Naive thymus-derived CD4-positive, alpha-beta T cell (primary cell): ENCODE measurements at regions not wholly inside any gene's neighbourhood (a gene's known extent, or its start where the extent isn't known, plus 50 kb on each side); places are given as distances from the start of the nearest gene placed in this dataset.
"Not testable (repeated sequence)": the region's sequence is repeated elsewhere in the genome, so short reads cannot be mapped to it uniquely, and the experiment has no call there.

Source experiments
- ATAC-seq: fragments of 150-1000 bp; cut with Tn5 transposase; 2 replicates; pipeline ENCODE4 v1.10.0; 2021; ENCODE audit warnings: mild to moderate bottlenecking, moderate library complexity
- CTCF ChIA-PET: fragments of 350-600 bp; sonication (Branson Sonifier 250); formaldehyde crosslinking; loops from one replicate; lab custom pipeline; 2021; ENCODE audit warnings: antibody characterized with exemption; lab: Charles Lee
- POLR2A ChIA-PET: fragments of 350-600 bp; sonication (Branson Sonifier 250); formaldehyde crosslinking; loops from one replicate; lab custom pipeline; 2021; ENCODE audit warnings: antibody characterized with exemption, inconsistent platforms; lab: Charles Lee
- DNase-seq, 9 donors: peaks; one replicate each; pipeline versions ENCODE4 v3.0.0 to v3.0.0-alpha.2; 2020 to 2022; ENCODE audit warnings: mixed read lengths in 1 of 9
- H3K27ac ChIP-seq: one replicate; pipeline ENCODE4 v1.7.0; 2013; ENCODE audit warnings: mild to moderate bottlenecking, low read depth, low read length, moderate library complexity
- H3K27me3 ChIP-seq, 2 donors: one replicate each; pipeline ENCODE4 v1.7.0; 2013; ENCODE audit warnings: low read length in 2 of 2, mild to moderate bottlenecking in 2 of 2, moderate library complexity in 2 of 2; ENCODE audit not compliant: control insufficient read depth in 2 of 2, insufficient read depth in 2 of 2
- H3K36me3 ChIP-seq, 3 experiments: 1 replicate in 2 of 3; 2 replicates in 1 of 3; pipeline ENCODE4 v1.7.0; 2013; ENCODE audit warnings: low read length in 3 of 3, mild to moderate bottlenecking in 3 of 3, moderate library complexity in 1 of 3; ENCODE audit not compliant: insufficient read depth in 3 of 3, control insufficient read depth in 2 of 3
- H3K4me1 ChIP-seq, 2 donors: one replicate each; pipeline ENCODE4 v1.7.0; 2013; ENCODE audit warnings: low read length in 2 of 2, mild to moderate bottlenecking in 2 of 2, moderate library complexity in 1 of 2; ENCODE audit not compliant: control insufficient read depth in 2 of 2, insufficient read depth in 2 of 2
- H3K4me3 ChIP-seq: 2 replicates; pipeline ENCODE4 v1.7.0; 2013; ENCODE audit warnings: mild to moderate bottlenecking, low read length
- H3K9me3 ChIP-seq, 3 experiments: 1 replicate in 2 of 3; 2 replicates in 1 of 3; pipeline ENCODE4 v1.7.0; 2013; ENCODE audit warnings: low read length in 3 of 3; ENCODE audit not compliant: control insufficient read depth in 2 of 3
- H3K27ac Mint-ChIP-seq, 9 donors: one replicate each; pipeline ENCODE4 v1.8.0; 2020 to 2022; ENCODE audit warnings: mixed read lengths in 9 of 9, mild to moderate bottlenecking in 8 of 9, moderate library complexity in 5 of 9, inconsistent platforms in 2 of 9
- H3K27me3 Mint-ChIP-seq, 5 donors: one replicate each; pipeline ENCODE4 v1.8.0; 2021 to 2022; ENCODE audit warnings: mixed read lengths in 5 of 5, mild to moderate bottlenecking in 1 of 5
- H3K36me3 Mint-ChIP-seq, 5 donors: one replicate each; pipeline ENCODE4 v1.8.0; 2020 to 2022; ENCODE audit warnings: mixed read lengths in 5 of 5, mild to moderate bottlenecking in 3 of 5, inconsistent platforms in 1 of 5
- H3K4me1 Mint-ChIP-seq, 7 donors: one replicate each; pipeline ENCODE4 v1.8.0; 2020 to 2022; ENCODE audit warnings: mixed read lengths in 7 of 7, mild to moderate bottlenecking in 3 of 7, inconsistent platforms in 1 of 7
- H3K4me3 Mint-ChIP-seq, 10 donors: one replicate each; pipeline ENCODE4 v1.8.0; 2020 to 2022; ENCODE audit warnings: mild to moderate bottlenecking in 10 of 10, mixed read lengths in 10 of 10, moderate library complexity in 6 of 10, inconsistent platforms in 2 of 10
- H3K9me3 Mint-ChIP-seq, 11 donors: one replicate each; pipeline ENCODE4 v1.8.0; 2020 to 2022; ENCODE audit warnings: mixed read lengths in 11 of 11, mild to moderate bottlenecking in 4 of 11, inconsistent platforms in 1 of 11, moderate library complexity in 1 of 11
- intact Hi-C, 2 donors: fragments of 100-400 bp; cut with micrococcal nuclease; formaldehyde crosslinking; loops; one replicate each; pipeline ENCODE4 v1.15.1; 2023

DNA sequence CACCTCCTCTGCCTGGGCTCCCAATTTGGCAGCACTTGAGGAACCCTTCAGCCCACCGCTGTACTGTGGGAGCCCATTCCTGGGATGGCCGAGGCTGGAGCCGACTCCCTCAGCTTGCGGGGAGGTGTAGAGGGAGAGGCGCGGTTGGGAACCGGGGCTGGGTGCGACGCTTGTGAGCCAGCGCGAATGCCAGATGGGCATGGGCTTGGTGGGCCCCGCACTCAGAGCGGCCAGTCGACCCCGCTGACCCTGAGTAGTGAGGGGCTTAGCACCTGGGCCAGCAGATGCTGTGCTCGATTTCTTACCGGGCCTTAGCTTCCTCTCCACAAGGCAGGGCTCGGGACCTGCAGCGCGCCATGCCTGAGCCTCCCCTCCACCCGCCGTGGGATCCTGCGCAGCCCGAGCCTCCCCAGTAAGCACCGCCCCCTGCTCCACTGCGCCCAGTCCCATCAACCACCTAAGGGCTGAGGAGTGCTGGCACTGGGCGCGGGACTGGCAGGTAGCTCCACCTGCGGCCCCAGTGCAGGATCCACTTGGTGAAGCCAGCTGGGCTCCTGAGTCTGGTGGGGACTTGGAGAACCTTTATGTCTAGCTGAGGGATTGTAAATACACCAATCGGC is 58.3 kb upstream of the DEFB108B start:
- Histone ChIP-seq H3K4me3 (no peak overlapping the region), H3K36me3 (no peaks in the 10 kb centered on the region), H3K9me3 (no peaks in the 10 kb centered on the region), H3K27ac (no peak overlapping the region), H3K4me1 (no peaks in the 10 kb centered on the region), H3K27me3 (no peaks in the 10 kb centered on the region)
- CTCF ChIA-PET = no interaction called here
- intact Hi-C loops = no loop called here
- no peak overlapping the region for H3K4me3 Mint-ChIP-seq
- H3K27ac Mint-ChIP-seq = no peak overlapping the region
- H3K4me1 Mint-ChIP-seq = peaks cover 0 to 4% (median 0%) of the 10 kb centered on the region in 7 donors
- H3K9me3 Mint-ChIP-seq = no peaks in the 10 kb centered on the region
- H3K36me3 Mint-ChIP-seq = no peaks in the 10 kb centered on the region
- peaks cover 0 to 7% (median 4%) of the 10 kb centered on the region in 5 donors for H3K27me3 Mint-ChIP-seq
- ATAC-seq (no peak), DNase-seq (no peak)
- POLR2A ChIA-PET = no interaction called here

DNA sequence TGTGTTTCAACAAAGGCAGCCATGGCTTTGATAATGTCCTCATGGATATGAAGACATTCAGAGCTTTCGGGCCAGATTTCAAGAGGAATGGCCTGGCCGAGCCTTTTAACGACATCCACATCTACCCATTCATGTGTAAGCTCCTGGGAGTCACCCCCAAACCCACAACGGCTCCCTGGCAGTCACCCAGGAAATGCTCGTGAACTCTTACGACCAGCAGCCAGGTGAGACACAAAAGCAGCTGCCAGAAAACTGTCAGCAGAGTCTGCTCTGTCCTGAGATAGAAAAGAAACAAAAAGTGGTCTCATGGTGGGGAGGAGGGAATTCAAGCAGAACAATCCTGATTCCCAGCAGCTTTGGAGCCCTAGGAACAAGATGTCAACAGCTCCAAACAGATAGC is 52.9 kb upstream of the DEFB108B start:
- H3K4me1 ChIP-seq, H3K36me3 Mint-ChIP-seq, DNase-seq, H3K4me1 Mint-ChIP-seq, H3K4me3 ChIP-seq, ATAC-seq, H3K9me3 Mint-ChIP-seq, H3K9me3 ChIP-seq, H3K27me3 ChIP-seq, intact Hi-C loops, CTCF ChIA-PET, H3K36me3 ChIP-seq, H3K4me3 Mint-ChIP-seq, H3K27ac Mint-ChIP-seq, H3K27ac ChIP-seq: not testable (repeated sequence)
- H3K27me3 Mint-ChIP-seq = peaks cover 0 to 16% (median 0%) of the 10 kb centered on the region in 5 donors
- POLR2A ChIA-PET = interaction anchor here (0.6 kb wide), 1 partner anchor 601 kb away, joined by 3 read pairs; no protein-coding TSS in a partner anchor

DNA sequence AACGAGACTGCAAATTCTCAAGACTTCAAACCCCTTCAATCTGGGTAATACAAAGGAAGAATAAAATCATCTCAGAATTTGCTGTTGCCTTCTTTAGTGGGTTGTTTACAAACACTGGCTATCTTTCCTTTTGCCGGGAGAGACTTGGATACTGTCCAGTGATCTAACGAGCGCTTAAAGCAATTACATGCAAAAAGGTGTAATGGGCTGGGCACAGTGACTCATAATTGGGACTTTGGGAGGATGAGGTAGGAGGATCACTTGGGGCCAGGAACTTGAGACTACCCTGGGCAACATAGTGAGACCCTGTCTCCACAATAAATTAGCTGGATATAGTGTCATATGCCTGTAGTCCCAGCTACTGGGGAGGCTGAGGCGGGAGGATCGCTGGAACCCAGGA is 52.2 kb upstream of the DEFB108B start:
- H3K36me3 Mint-ChIP-seq, H3K9me3 ChIP-seq, H3K4me3 Mint-ChIP-seq, ATAC-seq, H3K4me3 ChIP-seq, H3K27ac ChIP-seq, intact Hi-C loops, DNase-seq, H3K27ac Mint-ChIP-seq, H3K36me3 ChIP-seq, CTCF ChIA-PET, H3K9me3 Mint-ChIP-seq, H3K27me3 ChIP-seq, H3K4me1 ChIP-seq, H3K4me1 Mint-ChIP-seq: not testable (repeated sequence)
- peaks cover 0 to 19% (median 0%) of the 10 kb centered on the region in 5 donors for H3K27me3 Mint-ChIP-seq
- POLR2A ChIA-PET = interaction anchor here (0.6 kb wide), 1 partner anchor 600 kb away, joined by 3 read pairs; no protein-coding TSS in a partner anchor

DNA sequence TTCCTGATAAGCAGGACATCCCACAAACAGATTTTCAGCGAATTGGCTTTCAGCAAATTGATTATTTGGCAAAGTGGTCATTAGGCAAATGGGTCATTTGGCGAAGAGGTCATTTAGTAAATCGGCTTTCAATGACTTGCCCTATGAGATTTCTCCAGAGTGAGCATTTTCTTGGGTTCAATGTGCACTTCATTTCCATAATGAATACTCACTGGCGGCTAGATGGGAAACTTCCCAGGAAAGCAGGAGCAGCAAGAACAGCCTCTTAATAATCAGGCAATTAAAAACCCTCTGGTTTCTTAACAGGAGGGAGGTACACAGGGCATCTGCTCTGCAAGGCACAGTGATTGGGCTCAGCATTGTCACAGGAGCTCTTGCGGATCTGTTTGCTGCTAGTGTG is 51.5 kb upstream of the DEFB108B start:
- H3K4me3 ChIP-seq, H3K4me1 ChIP-seq, H3K27me3 ChIP-seq, DNase-seq, H3K4me3 Mint-ChIP-seq, H3K36me3 ChIP-seq, CTCF ChIA-PET, POLR2A ChIA-PET, H3K9me3 ChIP-seq, H3K9me3 Mint-ChIP-seq, ATAC-seq, H3K27ac Mint-ChIP-seq, H3K36me3 Mint-ChIP-seq, intact Hi-C loops, H3K27ac ChIP-seq: not testable (repeated sequence)
- Mint-ChIP-seq H3K4me1 (peaks cover 0 to 13% (median 5%) of the 10 kb centered on the region in 7 donors), H3K27me3 (peaks cover 0 to 19% (median 0%) of the 10 kb centered on the region in 5 donors)

GRCh38 chr11:71782229-71782861 is 50.7 kb upstream of the DEFB108B start:
- intact Hi-C loops, H3K4me3 Mint-ChIP-seq, H3K4me1 ChIP-seq, ATAC-seq, H3K9me3 ChIP-seq, H3K4me3 ChIP-seq, H3K36me3 ChIP-seq, CTCF ChIA-PET, POLR2A ChIA-PET, H3K27me3 ChIP-seq, H3K27ac ChIP-seq, DNase-seq, H3K36me3 Mint-ChIP-seq, H3K9me3 Mint-ChIP-seq, H3K27ac Mint-ChIP-seq: not testable (repeated sequence)
- H3K4me1 Mint-ChIP-seq = peaks cover 0 to 13% (median 5%) of the 10 kb centered on the region in 7 donors
- peaks cover 0 to 19% (median 0%) of the 10 kb centered on the region in 5 donors for H3K27me3 Mint-ChIP-seq

- POLR2A ChIA-PET, intact Hi-C loops, H3K9me3 Mint-ChIP-seq, H3K36me3 Mint-ChIP-seq, ATAC-seq, CTCF ChIA-PET, H3K4me1 ChIP-seq, H3K4me3 ChIP-seq, H3K36me3 ChIP-seq, H3K4me3 Mint-ChIP-seq, H3K27me3 ChIP-seq, H3K9me3 ChIP-seq, H3K27ac Mint-ChIP-seq, DNase-seq, H3K27ac ChIP-seq: not testable (repeated sequence)
- peaks cover 0 to 18% (median 7%) of the 10 kb centered on the region in 7 donors for H3K4me1 Mint-ChIP-seq
- peaks cover 0 to 19% (median 0%) of the 10 kb centered on the region in 5 donors for H3K27me3 Mint-ChIP-seq
These were observed 49.8 kb upstream of the DEFB108B start for GRCh38 chr11:71783191-71783590.
